Left lung (tissue), 4 donors: ENCODE measurements at regions not wholly inside any gene's neighbourhood (a gene's known extent, or its start where the extent isn't known, plus 50 kb on each side); places are given as distances from the start of the nearest gene placed in this dataset.

Experiments
- ATAC-seq: fragments of 200-7000 bp; cut with Tn5 transposase; one replicate; pipeline ENCODE4 v1.9.1; 2020; ENCODE audit warnings: moderate library complexity
- DNase-seq, 4 donors: peaks; one replicate each; pipeline ENCODE4 v3.0.0-alpha.2; 2013 to 2020
- H3K27ac ChIP-seq, 2 donors: fragments of 200-600 bp; sonication (generic) in 1 of 2; one replicate each; pipeline versions ENCODE4 v1.5.0 to v1.8.0; 2020 to 2021
- H3K27me3 ChIP-seq, 2 donors: fragments of 200-600 bp; sonication (generic) in 1 of 2; one replicate each; pipeline versions ENCODE4 v1.5.0 to v1.8.0; 2020 to 2021
- H3K36me3 ChIP-seq, 2 donors: fragments of 200-600 bp; sonication (generic) in 1 of 2; one replicate each; pipeline versions ENCODE4 v1.5.0 to v1.8.0; 2020 to 2021
- H3K4me1 ChIP-seq, 2 donors: fragments of 200-600 bp; one replicate each; pipeline ENCODE4 v1.8.0; 2021
- H3K4me3 ChIP-seq, 2 donors: fragments of 200-600 bp; sonication (generic) in 1 of 2; one replicate each; pipeline versions ENCODE4 v1.5.0 to v1.8.0; 2020 to 2021; ENCODE audit warnings: mild to moderate bottlenecking in 1 of 2
- H3K9me3 ChIP-seq, 2 donors: fragments of 200-600 bp; sonication (generic) in 1 of 2; one replicate each; pipeline versions ENCODE4 v1.5.0 to v1.8.0; 2020 to 2021
- CTCF ChIP-seq, 2 donors: fragments of 200-600 bp; sonication (generic) in 1 of 2; IDR thresholded peaks; one replicate each; pipeline versions ENCODE4 v1.5.0 to v1.8.0; 2021; ENCODE audit warnings: antibody characterized with exemption in 2 of 2
- intact Hi-C, 2 donors: fragments of 100-400 bp; cut with DNase I; formaldehyde crosslinking; loops; one replicate each; pipeline versions ENCODE4 v1.11.2 to v1.14.2; 2022
- donor health status: DM: no; HTN: yes; CAD: no.
- donor health status: DM: no; HTN: no; CAD: no.

DNA sequence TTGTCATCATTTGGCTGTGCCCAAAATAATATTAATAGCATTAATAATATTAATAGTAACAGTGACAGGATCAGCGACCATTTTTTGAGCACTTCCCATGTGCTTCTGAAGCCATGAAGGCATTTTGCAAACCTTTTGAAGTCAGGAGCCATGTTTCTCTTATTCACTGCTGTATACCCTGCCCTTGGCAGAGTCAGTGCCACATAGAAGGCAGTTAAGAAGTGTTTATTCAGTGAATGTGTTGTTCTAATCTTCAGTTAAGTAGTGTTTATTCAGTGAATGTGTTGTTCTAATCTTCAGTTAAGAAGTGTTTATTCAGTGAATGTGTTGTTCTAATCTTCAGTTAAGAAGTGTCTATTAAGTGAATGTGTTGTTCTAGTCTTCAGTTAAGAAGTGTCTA is 319.7 kb upstream of the NAV3 start:
- Histone ChIP-seq H3K27ac (no peak overlapping the region), H3K27me3 (no peaks in the 10 kb centered on the region), H3K36me3 (no peaks in the 10 kb centered on the region), H3K9me3 (no peaks in the 10 kb centered on the region), H3K4me3 (no peak overlapping the region), H3K4me1 (no peaks in the 10 kb centered on the region)
- intact Hi-C loops = no loop called here
- peak; percentile 86 for ATAC-seq
- DNase-seq = no peak
- no peak for TF ChIP-seq CTCF (IDR thresholded peaks at IDR 0.05)

- Histone ChIP-seq H3K27me3 (no peaks in the 10 kb centered on the region), H3K27ac (no peak overlapping the region), H3K9me3 (no peaks in the 10 kb centered on the region), H3K4me3 (no peak overlapping the region), H3K4me1 (no peaks in the 10 kb centered on the region), H3K36me3 (no peaks in the 10 kb centered on the region)
- DNase-seq (peak in 2 of 4 donors; percentile 33 to 50), ATAC-seq (no peak)
- TF ChIP-seq CTCF (IDR thresholded peaks at IDR 0.05) = no peak
- intact Hi-C loops = no loop called here
Observed at GRCh38 chr12:77504466-77504865, 326.2 kb upstream of the NAV3 start.

DNA sequence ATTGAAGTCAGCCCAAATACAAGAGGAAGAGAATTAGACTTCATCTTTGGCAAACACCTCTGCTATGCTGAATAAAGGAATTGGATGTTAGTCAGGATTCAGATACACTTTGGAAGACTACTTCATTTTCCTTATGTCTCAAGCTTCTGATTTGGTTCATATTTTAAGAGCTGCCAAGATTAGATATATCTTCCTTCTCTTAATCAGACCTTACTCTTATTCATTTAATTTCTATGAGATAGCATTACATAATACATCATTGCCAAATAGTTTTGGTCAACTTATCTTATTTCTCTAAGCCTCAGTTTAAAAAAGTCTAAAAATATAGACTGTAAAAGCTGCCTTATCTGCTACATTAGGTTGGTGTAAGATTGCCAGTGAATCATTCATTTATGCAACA is 330.6 kb upstream of the NAV3 start:
- no peaks in the 10 kb centered on the region for H3K4me1 ChIP-seq
- no peaks in the 10 kb centered on the region for H3K9me3 ChIP-seq
- no peak for TF ChIP-seq CTCF (IDR thresholded peaks at IDR 0.05)
- DNase-seq = no peak
- H3K4me3 ChIP-seq = no peak overlapping the region
- no peak for ATAC-seq
- intact Hi-C loops = no loop called here
- H3K27ac ChIP-seq = no peak overlapping the region
- H3K27me3 ChIP-seq = no peaks in the 10 kb centered on the region
- H3K36me3 ChIP-seq = no peaks in the 10 kb centered on the region

GRCh38 chr12:77497647-77498046 is 333.0 kb upstream of the NAV3 start:
- ATAC-seq (no peak), DNase-seq (no peak)
- TF ChIP-seq CTCF (IDR thresholded peaks at IDR 0.05) = no peak
- H3K36me3 ChIP-seq = no peaks in the 10 kb centered on the region
- no peaks in the 10 kb centered on the region for H3K9me3 ChIP-seq
- no peak overlapping the region for H3K4me3 ChIP-seq
- intact Hi-C loops = no loop called here
- H3K4me1 ChIP-seq = no peaks in the 10 kb centered on the region
- H3K27ac ChIP-seq = no peak overlapping the region
- H3K27me3 ChIP-seq = no peaks in the 10 kb centered on the region

GRCh38 chr12:77496714-77497113 is 334.0 kb upstream of the NAV3 start:
- Histone ChIP-seq H3K9me3 (no peaks in the 10 kb centered on the region), H3K27me3 (no peaks in the 10 kb centered on the region), H3K4me1 (no peaks in the 10 kb centered on the region), H3K27ac (no peak overlapping the region), H3K36me3 (no peaks in the 10 kb centered on the region), H3K4me3 (no peak overlapping the region)
- intact Hi-C loops = no loop called here
- TF ChIP-seq CTCF (IDR thresholded peaks at IDR 0.05) = no peak
- DNase-seq = no peak
- ATAC-seq = no peak
